ENCODE measurements at regions not wholly inside any gene's neighbourhood (a gene's known extent, or its start where the extent isn't known, plus 50 kb on each side); places are given as distances from the start of the nearest gene placed in this dataset.

DNA sequence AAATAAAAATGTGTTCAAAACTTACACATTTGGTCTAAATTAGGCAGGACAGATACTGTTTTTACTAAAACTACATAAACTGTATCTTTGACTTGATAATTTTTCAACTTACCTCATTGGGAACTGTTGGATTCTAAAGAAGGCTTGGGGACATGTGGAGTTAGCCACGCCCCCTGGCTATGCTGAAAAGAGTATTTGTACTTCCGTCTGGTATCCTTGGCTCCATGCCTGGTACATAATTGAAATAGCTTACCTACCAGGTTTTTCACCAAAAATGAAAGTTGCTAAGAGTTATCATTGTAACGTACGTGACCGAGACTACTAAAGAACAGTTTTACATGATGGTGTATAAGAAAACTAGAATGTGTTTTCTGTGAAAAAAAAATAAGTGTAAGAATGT, 604.8 kb upstream of the IGFBP3 start:
- DNase-seq = peak; percentile 39

DNA sequence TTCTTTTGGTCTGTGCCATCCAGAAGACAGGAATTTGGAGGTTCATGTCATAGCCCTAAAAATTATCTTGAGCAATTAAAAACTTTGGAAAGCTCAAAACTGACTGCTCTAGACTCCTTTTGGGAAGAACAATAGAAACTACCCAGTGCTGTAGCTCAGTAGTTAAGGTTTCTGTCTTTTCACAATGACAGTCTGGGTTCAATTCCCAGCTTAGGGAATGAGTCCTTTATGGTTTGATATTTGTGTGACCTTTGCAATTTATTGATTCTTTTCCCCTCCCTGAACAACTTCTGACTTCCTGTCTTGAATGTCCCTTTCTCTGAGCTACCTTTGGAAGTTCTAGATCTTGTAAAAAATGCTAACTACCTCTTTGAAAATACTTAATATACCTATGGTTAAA, 603.3 kb upstream of the IGFBP3 start:
- DNase-seq = no peak

DNA sequence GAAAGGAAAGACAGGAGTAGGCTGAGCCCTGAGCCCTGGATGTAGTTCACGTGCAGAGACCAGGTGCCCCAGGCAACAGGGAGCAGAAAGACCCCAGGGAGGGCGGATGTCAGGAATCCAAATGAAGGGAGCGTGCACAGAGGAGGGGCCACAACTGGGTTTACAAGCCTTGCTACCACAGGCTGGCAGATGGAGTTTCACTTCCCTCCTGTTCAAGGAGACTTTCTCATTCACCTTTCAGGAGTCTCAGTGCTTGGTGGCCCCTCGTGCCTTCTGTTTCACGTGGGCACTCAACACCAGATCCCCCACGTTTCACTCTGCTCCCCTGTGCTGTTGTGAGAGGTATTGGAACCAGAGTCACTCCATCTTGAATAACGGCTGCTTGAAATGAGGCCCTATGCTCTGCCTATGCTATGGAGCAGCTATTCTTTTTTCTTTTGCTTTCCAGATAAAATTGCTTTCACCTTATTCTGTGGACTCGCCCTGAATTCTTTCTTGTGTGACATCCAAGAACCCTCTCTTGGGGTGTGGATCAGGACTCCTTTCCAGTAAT, 601.4 kb upstream of the IGFBP3 start:
- no peak for DNase-seq

- no peak for DNase-seq
These were observed 597.6 kb upstream of the IGFBP3 start for GRCh38 chr7:46518713-46519112.

- peak; percentile 95 for DNase-seq
These were observed 594.9 kb upstream of the IGFBP3 start for GRCh38 chr7:46515844-46516590.

DNA sequence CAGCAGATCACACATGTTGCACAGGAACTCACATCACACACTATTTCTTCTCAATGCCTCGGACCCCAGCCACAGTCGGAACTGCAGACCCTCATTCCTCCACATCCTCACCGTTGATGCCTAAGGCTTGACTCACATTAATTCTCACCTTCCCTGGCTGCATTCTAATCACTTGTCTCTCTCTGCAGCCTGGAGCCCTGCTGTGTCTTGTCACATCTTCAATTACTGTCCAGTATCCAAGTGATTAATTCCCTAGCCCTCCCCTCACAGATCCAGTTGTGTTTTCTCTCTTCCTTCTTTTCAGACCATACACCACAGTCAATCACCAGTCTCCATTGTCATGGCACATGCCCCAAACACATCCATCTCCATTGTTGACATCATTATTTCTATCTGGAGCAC, 592.4 kb upstream of the IGFBP3 start:
- no peak for DNase-seq

DNA sequence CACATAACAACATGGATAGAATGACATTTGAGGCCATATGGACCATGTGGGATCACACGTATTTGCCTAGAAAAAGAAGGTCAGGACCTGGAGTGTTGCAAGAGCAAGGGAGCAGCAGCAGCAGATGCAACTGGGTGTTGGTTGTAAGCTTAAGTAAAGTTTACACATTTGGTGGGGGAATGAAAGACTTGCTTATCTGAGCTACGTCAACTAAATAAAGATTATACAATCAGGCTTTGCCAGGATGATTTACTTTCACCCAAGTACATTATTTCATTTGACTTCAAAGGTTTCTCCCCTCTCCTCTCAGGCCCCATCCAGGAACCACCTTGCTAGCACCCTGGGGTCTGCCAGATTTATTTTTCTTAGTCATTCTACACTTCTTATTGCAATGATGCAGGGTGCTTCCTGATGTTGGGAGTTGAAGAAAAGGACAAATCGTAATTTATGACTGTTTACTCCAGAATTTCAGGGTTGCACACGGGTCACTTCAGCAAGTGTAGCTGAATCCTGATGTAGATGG, 591.9 kb upstream of the IGFBP3 start:
- DNase-seq = peak; percentile 16

- DNase-seq = no peak
These were observed 590.6 kb upstream of the IGFBP3 start for GRCh38 chr7:46511442-46512215.

- no peak for DNase-seq
These were observed 587.5 kb upstream of the IGFBP3 start for GRCh38 chr7:46508583-46508982.

GRCh38 chr7:46507560-46507959, 586.5 kb upstream of the IGFBP3 start:
- no peak for DNase-seq

- no peak for DNase-seq
These were observed 573.4 kb upstream of the IGFBP3 start for GRCh38 chr7:46494441-46494840.

GRCh38 chr7:46494028-46494427, 573.0 kb upstream of the IGFBP3 start:
- DNase-seq = no peak

GRCh38 chr7:46493196-46493595, 572.1 kb upstream of the IGFBP3 start:
- no peak for DNase-seq

- DNase-seq = peak; percentile 12
These were observed 571.4 kb upstream of the IGFBP3 start for GRCh38 chr7:46492466-46492865.

DNA sequence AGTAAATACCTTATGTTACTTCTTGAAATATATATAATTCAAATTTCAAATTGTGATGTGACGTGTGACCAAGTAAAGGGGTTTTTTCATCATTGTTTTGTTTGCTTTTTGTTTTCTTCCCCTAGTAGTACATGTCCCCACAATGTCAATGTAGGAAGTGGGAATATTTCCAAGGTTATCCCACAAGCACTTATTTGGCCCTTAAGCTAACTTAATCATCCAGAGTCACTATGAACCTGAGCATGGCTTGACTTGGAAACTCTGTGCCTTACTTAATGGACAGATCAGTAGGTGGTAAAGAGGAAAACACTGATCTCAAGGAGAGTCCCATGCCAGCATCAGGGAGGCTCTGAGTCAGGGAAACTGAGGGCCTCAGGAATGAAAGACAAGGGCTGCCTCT, 569.3 kb upstream of the IGFBP3 start:
- no peak for DNase-seq

DNA sequence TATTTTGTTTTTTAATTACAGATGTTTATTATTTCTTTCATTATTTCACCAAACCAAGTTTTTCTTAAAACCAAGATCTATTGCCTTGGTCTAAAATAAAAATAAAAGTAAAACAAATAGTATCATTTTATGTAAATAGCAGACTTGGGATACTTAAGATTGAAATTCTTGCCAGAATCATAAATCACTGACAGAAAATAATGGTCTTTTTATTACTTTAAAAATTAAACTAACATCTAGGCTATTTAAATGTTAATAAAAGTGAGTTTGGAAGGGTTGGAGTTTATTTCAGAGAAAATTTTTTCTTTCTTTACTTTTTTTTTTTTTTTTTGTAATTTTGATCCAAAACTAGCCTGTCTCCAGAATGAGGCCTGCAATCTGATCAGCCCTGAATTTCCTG, 568.0 kb upstream of the IGFBP3 start:
- no peak for DNase-seq

DNA sequence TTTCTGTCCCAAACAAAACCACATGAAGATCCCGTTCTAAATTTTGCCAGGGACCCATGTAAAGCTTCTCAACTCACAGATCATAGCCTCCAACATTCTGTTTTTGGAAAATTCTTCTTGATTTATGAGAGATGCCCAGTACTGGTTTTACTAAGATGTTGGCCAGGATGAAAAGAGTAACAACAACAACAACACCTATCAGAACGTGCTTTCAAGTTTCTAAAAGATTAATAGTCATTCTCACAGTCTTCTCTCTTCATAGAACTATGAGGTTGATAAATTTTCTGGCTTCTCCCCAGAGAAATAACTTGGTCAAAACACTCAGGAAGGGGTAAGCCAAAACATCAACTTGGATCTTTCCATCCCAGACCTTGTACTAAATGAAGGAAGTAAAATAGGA, 567.5 kb upstream of the IGFBP3 start:
- DNase-seq = no peak

- no peak for DNase-seq
These were observed 565.5 kb upstream of the IGFBP3 start for GRCh38 chr7:46486256-46487206.

DNA sequence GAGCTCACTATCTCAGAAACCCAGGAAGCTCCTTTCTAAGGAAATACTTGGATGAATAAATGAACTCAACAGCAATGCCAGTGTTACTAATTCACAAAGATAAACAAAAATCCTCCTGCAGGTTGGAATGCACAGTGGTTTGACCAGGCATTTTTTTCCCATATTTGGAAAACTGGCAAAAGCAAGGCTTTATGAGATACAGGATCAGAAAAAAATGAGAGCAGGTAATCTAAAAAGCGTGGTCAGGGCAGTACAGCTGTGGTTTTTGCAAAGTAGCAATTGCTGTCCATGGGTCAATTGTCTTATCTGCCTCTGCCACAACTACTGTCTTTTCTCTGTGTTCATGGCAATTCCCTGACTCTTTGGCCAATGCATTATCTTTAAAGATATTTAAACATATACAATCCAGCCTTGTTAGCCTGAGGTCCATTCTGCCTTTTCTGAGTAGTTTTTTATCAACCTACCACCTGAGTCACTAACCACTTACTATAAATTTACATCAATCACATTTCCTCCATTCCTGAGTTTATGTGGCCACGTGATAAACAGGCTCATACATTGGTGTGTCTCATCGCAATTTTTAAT, 564.5 kb upstream of the IGFBP3 start:
- no peak for DNase-seq

DNA sequence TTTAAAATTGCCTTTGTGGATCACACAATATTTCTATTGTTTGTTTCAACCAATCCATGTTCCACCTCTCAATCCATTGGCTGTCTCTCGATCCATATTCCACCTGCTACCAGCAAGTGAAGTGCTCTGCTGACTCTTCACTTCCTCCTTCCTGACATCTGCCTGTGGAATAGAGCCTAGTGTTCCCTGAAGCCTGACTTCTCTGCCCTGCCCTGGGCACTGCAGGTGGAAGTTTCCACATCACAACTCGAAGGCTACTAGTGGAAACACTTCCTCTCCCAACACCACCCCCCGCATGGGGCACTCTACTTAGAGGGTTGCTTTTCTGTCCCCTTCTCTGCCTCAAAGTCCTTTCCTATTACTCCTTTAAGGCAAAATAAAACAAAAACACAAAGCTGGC, 563.8 kb upstream of the IGFBP3 start:
- peak; percentile 46 for DNase-seq

DNA sequence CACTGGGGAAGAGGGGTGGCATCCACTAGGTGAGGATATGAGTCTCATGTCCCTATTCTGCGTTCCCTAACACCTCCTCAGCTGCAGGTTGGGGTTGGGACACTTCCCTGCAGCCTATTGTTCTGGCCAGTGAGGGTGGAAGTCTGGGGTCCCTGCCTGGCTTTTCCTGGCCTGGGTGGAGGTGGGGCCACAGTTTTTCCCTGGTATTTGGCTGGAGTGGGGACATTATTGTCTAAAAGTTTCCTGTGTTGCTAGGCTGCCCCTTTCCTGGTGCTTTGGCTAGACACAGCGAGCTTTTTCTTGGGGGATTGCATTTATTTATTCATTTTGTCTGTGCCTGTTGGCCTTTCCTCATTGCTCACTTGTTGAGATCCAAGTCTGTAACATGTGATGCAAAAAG, 559.5 kb upstream of the IGFBP3 start:
- no peak for DNase-seq

DNA sequence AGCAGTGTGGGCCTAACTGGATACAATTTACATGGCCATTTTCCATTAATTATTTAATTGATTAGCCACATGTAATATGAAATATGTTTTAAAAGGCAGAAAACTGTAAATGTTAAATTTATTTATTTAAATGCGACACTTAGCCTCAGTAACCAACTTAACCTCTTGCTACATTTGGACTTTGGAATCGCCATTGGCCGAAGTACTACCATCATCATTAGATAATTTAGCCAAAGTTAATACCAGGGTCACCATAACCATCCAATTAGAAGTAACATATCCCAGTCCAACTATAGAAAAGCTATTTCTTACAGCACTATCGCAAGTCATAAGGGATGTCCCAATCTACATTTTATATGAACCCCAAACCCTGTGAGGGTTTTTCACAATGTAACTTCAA, 558.6 kb upstream of the IGFBP3 start:
- no peak for DNase-seq
